SIG-M5 (cell line): ENCODE measurements at regions not wholly inside any gene's neighbourhood (a gene's known extent, or its start where the extent isn't known, plus 50 kb on each side); places are given as distances from the start of the nearest gene placed in this dataset.
"Not testable (repeated sequence)": the region's sequence is repeated elsewhere in the genome, so short reads cannot be mapped to it uniquely, and the experiment has no call there.

ENCODE experiments used
- DNase-seq: peaks from one replicate; lab custom pipeline; 2025; lab: John Stamatoyannopoulos, UW

GRCh38 chr7:131934452-131934851, 378.0 kb upstream of the PODXL start:
- DNase-seq: no peak

DNA sequence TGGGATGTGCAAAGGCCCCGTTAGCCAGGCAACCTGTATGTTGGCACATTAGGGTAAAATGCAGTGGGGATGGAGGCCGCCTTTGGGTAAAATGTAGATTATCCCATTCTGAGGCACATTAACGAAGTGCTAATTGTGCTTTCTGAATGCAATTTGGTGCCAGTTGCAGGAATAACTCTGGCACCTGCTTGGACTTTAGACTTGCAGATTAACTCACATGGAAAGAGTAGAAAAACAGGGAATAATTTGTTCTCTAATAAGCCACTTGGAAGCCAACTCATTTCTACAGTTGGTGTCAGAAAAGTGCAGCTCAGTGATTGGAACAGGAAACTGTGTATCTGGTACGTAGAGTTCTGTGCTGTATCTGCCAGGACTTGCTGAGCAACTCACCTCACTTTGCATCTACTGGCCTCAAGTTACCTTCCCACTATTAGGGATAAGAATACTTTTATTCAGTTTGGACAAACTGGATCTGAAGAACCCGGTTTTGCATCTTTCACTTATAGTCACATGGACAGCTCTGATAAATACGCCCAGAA, 377.4 kb upstream of the PODXL start:
- no peak for DNase-seq

- DNase-seq: not testable (repeated sequence)
Observed at GRCh38 chr7:131933219-131933618, 376.8 kb upstream of the PODXL start.

- no peak for DNase-seq
Observed at GRCh38 chr7:131932271-131932670, 375.8 kb upstream of the PODXL start.

DNA sequence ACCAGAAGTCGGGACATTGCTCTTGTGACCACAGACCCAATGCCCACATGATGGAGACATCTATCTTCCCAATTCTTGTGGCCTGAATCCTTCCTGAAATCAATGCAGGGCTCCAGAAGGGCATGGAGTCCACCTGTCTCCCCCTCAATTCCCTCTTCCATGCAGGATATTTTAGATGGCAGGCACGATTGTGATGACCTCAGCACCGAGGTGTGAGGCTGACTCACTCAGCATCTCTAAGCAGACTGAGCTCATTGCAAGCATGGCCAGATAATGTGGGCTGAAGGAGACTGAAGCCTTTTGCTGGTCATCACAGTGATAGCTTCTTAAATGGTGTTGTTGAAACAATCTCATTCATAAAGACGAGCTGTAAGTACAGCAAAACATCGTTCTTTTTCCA, 374.9 kb upstream of the PODXL start:
- DNase-seq: no peak

DNA sequence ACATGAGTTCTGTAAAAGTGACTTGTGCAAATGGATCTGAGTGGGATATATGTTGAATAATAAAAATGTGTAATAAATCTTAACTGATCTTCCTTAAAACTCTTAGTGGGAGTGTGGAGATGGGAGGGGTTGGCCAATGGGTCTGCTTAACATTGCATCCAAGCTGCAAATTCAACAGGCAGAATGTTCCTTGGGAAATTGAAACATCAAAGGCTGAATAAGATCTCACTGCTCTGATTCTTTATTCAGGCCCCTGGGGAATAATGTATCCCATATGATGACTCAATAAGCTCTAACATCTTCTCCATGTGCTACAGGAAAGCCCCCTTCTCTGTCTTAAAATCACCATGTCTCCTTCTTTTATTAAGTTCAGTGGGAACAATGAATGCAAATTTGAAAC, 373.2 kb upstream of the PODXL start:
- DNase-seq: no peak

- DNase-seq: no peak
Observed at GRCh38 chr7:131927770-131928423, 371.5 kb upstream of the PODXL start.

DNA sequence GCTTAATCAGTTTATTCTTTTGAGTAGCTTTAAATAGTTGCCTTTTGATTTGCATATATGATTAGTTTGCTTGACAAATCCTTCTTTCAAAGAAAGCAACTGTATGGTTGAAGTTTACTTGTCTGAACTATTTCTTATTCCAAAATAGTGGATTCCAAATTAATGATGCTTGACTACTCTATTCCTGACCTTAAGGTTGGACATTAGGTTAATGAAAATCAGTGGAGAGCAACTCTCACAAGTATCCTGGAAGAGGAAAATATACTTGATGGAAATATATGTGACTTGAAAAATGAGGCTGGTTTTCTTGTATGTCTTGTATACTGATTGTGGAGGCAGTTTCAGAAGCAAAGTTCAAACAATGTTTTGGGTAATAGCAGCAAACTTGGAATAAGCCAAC, 369.2 kb upstream of the PODXL start:
- DNase-seq: no peak

DNA sequence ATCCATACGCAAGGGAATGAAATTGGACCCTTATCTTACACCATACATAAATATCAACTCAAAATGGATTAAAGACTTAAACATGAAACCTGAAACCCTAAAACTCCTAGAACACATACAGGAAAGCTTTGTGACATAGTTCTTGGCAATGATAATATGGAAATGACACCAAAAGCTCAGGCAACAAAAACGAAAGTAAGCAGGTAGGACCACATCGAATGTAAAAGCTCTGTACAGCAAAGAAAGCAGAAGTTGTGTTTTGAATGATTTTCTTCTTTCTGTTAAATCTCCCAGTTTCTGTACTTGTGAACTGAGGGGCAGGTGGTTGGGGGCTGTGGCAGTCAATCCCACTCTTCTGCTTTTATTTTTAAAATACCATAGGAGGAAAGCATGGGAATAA, 368.4 kb upstream of the PODXL start:
- no peak for DNase-seq

DNA sequence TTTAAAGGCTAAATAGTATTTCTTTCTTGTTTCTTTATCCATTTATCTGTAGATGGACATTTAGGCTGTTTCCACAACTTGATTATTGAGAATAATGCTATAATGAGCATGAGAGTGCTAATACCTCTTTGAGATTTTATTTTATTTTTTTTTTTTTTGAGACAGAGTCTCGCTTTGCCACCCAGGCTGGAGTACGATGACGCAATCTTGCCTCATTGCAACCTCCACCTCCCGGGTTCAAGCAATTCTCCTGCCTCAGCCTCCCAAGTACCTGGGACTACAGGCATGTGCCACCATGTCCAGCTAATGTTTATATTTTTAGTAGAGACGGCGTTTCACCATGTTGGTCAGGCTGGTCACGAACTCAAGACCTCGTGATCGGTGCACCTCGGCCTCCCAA, 366.5 kb upstream of the PODXL start:
- not testable (repeated sequence) for DNase-seq

- no peak for DNase-seq
Observed at GRCh38 chr7:131921016-131921415, 364.6 kb upstream of the PODXL start.

- no peak for DNase-seq
Observed at GRCh38 chr7:131919920-131920709, 363.7 kb upstream of the PODXL start.

GRCh38 chr7:131911112-131911511, 354.7 kb upstream of the PODXL start:
- no peak for DNase-seq

GRCh38 chr7:131909151-131909768, 352.8 kb upstream of the PODXL start:
- DNase-seq: no peak

GRCh38 chr7:131908714-131909113, 352.3 kb upstream of the PODXL start:
- DNase-seq: no peak

DNA sequence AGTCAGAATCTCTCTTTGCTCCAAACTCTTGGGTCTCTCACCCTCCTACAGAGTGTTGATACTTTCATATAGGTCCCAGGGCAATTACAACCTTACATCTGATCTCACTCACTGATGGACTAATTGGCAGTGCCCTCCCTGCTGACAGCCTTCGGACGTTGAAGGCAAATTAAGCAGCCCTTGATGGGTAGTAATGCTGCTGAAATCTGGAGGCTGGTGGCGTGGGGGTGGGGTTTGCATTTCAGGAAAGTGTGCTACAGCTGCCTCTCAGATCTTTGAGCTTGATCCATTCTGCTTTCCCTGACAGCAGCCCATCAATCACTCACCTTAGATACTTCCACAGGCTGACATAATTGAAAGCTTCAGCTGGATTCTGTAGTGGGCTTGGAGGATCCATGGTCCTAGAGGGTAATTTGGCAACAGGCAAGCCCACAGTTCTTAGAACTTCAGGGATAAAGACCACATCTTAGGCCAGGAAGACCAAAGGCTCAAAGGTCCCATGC, 349.1 kb upstream of the PODXL start:
- no peak for DNase-seq

DNA sequence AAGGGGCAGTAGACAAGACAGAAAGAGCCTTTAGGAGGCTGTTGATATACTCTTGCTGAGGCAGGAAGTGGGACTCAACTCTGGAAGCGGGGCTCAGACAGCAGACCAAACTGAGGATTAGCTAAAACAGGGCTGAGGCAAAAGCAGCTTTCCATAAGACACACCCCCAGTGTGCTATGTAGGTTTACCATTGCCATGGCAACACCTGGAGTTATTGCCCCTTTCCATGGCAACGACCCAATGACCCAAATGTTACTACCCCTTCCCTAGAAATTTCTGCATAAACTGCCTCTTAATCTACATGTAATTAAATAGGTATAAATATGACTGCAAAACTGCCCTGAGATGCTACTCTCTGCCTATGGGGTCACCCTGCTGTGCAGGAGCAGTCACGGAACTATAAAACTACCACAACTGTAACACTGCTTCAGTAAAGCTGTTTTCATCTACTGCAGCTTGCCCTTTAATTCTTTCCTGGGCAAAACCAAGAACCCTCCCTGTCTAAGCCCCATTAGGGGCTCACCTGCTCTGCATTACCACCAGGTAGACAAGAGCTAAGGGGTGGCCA, 348.4 kb upstream of the PODXL start:
- no peak for DNase-seq

GRCh38 chr7:131903315-131903714, 346.9 kb upstream of the PODXL start:
- DNase-seq: no peak

GRCh38 chr7:131900785-131901287, 344.4 kb upstream of the PODXL start:
- DNase-seq: no peak

GRCh38 chr7:131899271-131900030, 343.0 kb upstream of the PODXL start:
- DNase-seq: no peak

DNA sequence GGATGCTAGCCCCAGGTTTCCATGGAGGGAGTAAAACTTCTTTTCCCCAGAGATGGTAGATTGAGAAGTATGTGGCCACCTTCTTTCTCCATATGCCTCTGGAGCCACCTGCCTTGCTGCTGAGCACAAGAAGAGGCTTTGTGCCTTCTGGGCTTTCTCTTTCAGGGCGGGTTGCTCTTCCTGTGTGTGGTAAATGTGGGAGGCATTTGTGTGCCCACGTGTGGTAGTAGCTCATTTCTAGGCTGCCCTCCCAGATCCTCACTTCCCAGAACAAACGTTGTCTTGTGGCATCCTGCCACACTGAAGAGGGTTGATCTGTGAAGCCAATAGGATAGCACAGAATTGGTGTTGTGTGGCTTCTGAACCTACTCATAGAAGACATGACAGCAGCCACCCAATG, 342.0 kb upstream of the PODXL start:
- no peak for DNase-seq

DNA sequence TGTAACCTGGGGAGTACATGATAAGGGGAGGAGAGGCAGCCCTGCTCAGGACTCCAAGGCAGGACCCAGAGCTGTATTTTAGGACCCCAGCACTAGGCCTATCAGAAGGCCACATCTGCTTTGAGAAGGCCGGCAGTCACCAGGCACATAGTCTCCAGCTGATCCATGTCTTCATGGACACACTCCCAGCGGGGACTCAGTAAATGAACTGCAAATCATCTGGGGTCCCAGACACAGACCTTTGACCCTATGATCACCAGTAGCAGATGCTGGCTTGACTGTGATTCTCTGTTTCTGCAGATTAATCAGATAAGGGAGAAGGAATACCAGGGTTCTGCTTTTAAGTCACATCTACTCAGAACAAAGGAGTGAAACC, 341.4 kb upstream of the PODXL start:
- no peak for DNase-seq
